GM23248 (cell line): ENCODE measurements at regions not wholly inside any gene's neighbourhood (a gene's known extent, or its start where the extent isn't known, plus 50 kb on each side); places are given as distances from the start of the nearest gene placed in this dataset.

Experiments
- DNase-seq: peaks from one replicate; pipeline ENCODE4 v3.0.0-alpha.2; 2015
- H2AFZ ChIP-seq: fragments of 200-600 bp; sonication (generic); 2 replicates; pipeline ENCODE4 v1.6.1; 2016; ENCODE audit warnings: antibody characterized with exemption
- H3F3A ChIP-seq: fragments of 200-600 bp; sonication (generic); 2 replicates; pipeline ENCODE4 v1.6.1; 2016; ENCODE audit warnings: mild to moderate bottlenecking, antibody characterized with exemption, mixed run types; ENCODE audit not compliant: insufficient read depth
- H3K27ac ChIP-seq: fragments of 200-600 bp; sonication (generic); 2 replicates; pipeline ENCODE4 v1.5.1; 2016; ENCODE audit warnings: mild to moderate bottlenecking
- H3K27me3 ChIP-seq: fragments of 200-600 bp; sonication (generic); replicated peaks from 2 replicates; pipeline ENCODE4 v1.6.1; 2016; ENCODE audit warnings: mild to moderate bottlenecking; ENCODE audit not compliant: insufficient read depth
- H3K36me3 ChIP-seq: fragments of 200-600 bp; sonication (generic); 2 replicates; pipeline ENCODE4 v1.6.1; 2016; ENCODE audit warnings: low read depth, mild to moderate bottlenecking
- H3K4me1 ChIP-seq: fragments of 200-600 bp; sonication (generic); 2 replicates; pipeline ENCODE4 v1.6.1; 2016; ENCODE audit warnings: mild to moderate bottlenecking; ENCODE audit not compliant: insufficient read depth
- H3K4me2 ChIP-seq: fragments of 200-600 bp; sonication (generic); one replicate; pipeline ENCODE4 v1.6.1; 2016; ENCODE audit warnings: mild to moderate bottlenecking; ENCODE audit not compliant: unreplicated experiment
- H3K4me3 ChIP-seq: fragments of 200-600 bp; sonication (generic); 2 replicates; pipeline ENCODE4 v1.5.1; 2016; ENCODE audit warnings: mild to moderate bottlenecking
- H3K79me2 ChIP-seq: fragments of 200-600 bp; sonication (generic); 2 replicates; pipeline ENCODE4 v1.6.1; 2016; ENCODE audit warnings: mild to moderate bottlenecking; ENCODE audit not compliant: insufficient read depth
- H3K9ac ChIP-seq: fragments of 200-600 bp; sonication (generic); 2 replicates; pipeline ENCODE4 v1.6.1; 2016; ENCODE audit warnings: mild to moderate bottlenecking
- H3K9me2 ChIP-seq: fragments of 200-600 bp; sonication (generic); 2 replicates; pipeline ENCODE4 v1.6.1; 2016; ENCODE audit warnings: mixed run types, mild to moderate bottlenecking, moderate library complexity; ENCODE audit not compliant: insufficient read depth
- H3K9me3 ChIP-seq: fragments of 200-600 bp; sonication (generic); one replicate; pipeline ENCODE4 v1.6.1; 2017; ENCODE audit warnings: low read depth
- H4K20me1 ChIP-seq: fragments of 200-600 bp; sonication (generic); 2 replicates; pipeline ENCODE4 v1.6.0; 2016; ENCODE audit not compliant: insufficient read depth
- EZH2 ChIP-seq: fragments of 200-600 bp; sonication (generic); IDR thresholded peaks from 2 replicates; pipeline ENCODE4 v1.6.1; 2018; ENCODE audit warnings: antibody characterized with exemption, mild to moderate bottlenecking; ENCODE audit not compliant: insufficient read depth, poor library complexity, severe bottlenecking
- EZH2phosphoT487 ChIP-seq: fragments of 200-600 bp; sonication (generic); IDR thresholded peaks from 2 replicates; pipeline ENCODE4 v1.6.1; 2018; ENCODE audit warnings: antibody characterized with exemption, moderate library complexity, mild to moderate bottlenecking, low read depth; ENCODE audit not compliant: insufficient read depth
- WGBS, 2 experiments: methylation state at CpG; one replicate each; pipeline ENCODE4 v1.1.6; 2015 to 2017; ENCODE audit warnings: low lambda C conversion rate in 2 of 2, low coverage in 1 of 2; ENCODE audit errors: missing lambda C conversion rate in 2 of 2; 5-methylcytosine and 5-hydroxymethylcytosine counted together
- in situ Hi-C: fragments of 300-500 bp; cut with MboI; formaldehyde crosslinking; loops from 2 replicates; pipeline ENCODE4 v1.15.0; 2020

DNA sequence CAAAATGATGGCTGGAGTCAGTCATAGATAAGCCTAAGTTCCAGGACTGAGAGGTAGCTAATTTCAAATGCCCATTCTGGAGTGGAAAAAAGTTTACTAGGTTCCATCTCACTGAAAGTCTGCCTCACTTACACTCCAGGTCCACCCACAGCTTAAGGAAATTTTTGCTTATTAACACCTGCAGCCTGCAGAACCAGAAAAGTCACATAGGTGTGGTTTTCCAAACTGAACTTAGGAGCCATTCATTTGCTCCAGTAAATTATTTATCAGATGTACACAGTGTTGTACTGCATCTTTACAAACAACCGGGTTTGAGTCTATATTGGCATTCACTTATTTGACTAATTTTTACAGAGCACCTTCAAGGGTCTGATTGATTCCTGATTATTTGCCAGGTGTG lies 157.4 kb upstream of the ARID2 start:
- WGBS, 2 experiments: 68 to 78% methylated on average over 1 of the region's 1 CpG
- no peaks in the 10 kb centered on the region for H3K79me2 ChIP-seq
- H3K27ac ChIP-seq: no peak overlapping the region
- no peak overlapping the region for H2AFZ ChIP-seq
- H3K9ac ChIP-seq: no peak overlapping the region
- H4K20me1 ChIP-seq: no peaks in the 10 kb centered on the region
- H3K9me2 ChIP-seq: no peaks in the 10 kb centered on the region
- no peak overlapping the region for H3K4me2 ChIP-seq
- in situ Hi-C loops: no loop called here
- no peaks in the 10 kb centered on the region for H3F3A ChIP-seq
- H3K27me3 ChIP-seq: peaks cover 7% of the 10 kb centered on the region; the same call in 1 of the 2 replicates
- no peaks in the 10 kb centered on the region for H3K9me3 ChIP-seq
- no peak overlapping the region for H3K4me3 ChIP-seq
- no peaks in the 10 kb centered on the region for H3K4me1 ChIP-seq
- no peaks in the 10 kb centered on the region for H3K36me3 ChIP-seq
- TF ChIP-seq EZH2 (no peak), EZH2phosphoT487 (no peak)
- DNase-seq: no peak

DNA sequence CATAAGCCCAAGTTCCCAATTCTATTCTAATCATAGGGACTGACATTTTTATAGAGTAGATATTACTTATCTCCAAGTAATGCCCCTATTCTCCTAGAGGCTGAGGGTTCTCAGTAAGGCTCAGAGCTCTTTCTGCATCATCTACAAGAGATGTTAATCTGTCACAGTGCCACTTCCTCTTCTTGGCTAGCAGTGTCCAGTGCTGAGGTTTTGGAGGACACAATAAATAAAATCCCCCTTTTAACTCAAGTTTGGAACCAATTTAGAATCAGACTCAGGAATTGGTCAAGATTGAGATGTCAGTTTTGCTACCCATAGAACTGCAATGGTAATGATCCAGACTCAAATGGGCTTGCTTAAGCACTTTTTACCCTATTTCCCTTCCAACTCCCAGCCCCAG lies 154.1 kb upstream of the ARID2 start:
- in situ Hi-C loops: no loop called here
- H3K9me2 ChIP-seq: no peaks in the 10 kb centered on the region

DNA sequence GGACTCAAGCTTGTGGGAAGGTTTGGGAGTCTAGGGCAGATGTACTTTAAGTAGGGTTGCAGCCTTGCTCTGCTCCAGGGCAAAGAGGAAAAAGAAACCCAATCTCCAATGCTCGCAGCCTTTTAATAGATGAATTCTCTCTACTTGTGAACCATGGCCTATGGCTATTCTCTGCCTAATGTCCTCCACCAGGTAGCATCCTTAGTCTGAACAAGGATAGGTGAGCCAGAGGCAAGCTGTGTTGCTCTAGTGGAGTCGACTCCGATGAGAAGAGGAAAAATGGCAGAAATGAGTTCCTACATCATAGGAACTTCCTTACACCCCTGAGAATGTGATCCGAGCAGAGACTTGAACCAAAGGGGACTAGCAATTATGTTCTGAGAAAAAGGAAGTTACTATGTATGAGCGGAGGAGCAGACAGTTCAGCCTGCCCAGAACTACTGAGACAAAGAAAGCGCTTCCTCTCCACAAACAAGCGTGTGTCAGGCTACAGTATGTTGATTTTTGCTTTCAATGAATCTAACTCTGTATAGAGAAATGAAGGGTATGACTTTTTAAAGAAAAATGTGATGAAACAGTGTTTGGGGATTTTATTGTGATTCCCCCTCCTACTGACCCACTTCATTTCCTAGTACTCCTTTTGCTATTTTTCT lies 153.6 kb upstream of the ARID2 start:
- no peak overlapping the region for H2AFZ ChIP-seq
- in situ Hi-C loops: no loop called here
- TF ChIP-seq EZH2: no peak
- no peak for TF ChIP-seq EZH2phosphoT487

More for the DNA sequence above, 154.1 kb upstream of the ARID2 start:
- no peak for DNase-seq
- Histone ChIP-seq H3K27ac (no peak overlapping the region), H3F3A (no peaks in the 10 kb centered on the region), H3K36me3 (no peaks in the 10 kb centered on the region), H3K27me3 (peaks cover 7% of the 10 kb centered on the region; the same call in 1 of the 2 replicates), H3K4me1 (no peaks in the 10 kb centered on the region), H4K20me1 (no peaks in the 10 kb centered on the region), H3K4me2 (no peak overlapping the region), H3K9me3 (no peaks in the 10 kb centered on the region), H3K79me2 (no peaks in the 10 kb centered on the region), H2AFZ (no peak overlapping the region), H3K9ac (no peak overlapping the region), H3K4me3 (no peak overlapping the region)
- TF ChIP-seq EZH2phosphoT487 (no peak), EZH2 (no peak)

DNA sequence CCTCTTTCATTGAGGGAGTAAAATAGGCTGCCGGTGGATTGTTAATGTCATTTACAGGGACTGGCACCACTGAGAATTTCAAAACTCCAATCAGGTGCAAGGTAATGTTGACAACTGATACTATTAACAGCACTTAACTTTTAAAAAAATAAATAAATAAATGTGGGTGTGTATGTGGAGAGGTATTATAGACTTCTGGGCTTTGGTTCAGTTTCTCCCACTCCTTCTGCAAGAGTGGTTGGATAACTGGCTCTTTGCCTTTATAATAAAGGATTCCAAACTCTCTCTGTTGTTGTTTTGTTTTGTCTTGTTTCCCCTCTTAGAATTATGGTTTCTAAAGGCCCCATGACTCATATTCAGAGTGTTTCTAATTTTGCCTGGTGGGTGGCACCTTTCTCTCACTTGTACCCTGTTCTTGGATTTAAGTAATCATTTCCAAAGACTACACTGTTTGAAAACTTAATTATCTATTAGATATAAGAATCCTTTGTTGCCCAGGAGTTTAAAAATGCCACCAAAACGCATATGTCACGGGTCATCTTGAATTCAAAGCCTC lies 151.6 kb upstream of the ARID2 start:
- TF ChIP-seq EZH2phosphoT487: no peak
- TF ChIP-seq EZH2: no peak
- H3K4me2 ChIP-seq: no peak overlapping the region
- H3K36me3 ChIP-seq: no peaks in the 10 kb centered on the region
- no peak overlapping the region for H3K4me3 ChIP-seq
- peak; percentile 3 for DNase-seq
- H3F3A ChIP-seq: no peaks in the 10 kb centered on the region
- H3K4me1 ChIP-seq: no peaks in the 10 kb centered on the region
- H4K20me1 ChIP-seq: no peaks in the 10 kb centered on the region
- no peaks in the 10 kb centered on the region for H3K9me3 ChIP-seq
- H3K9me2 ChIP-seq: 0 out of 2 replicates have a peak, but pooled peaks cover 2% of the 10 kb centered on the region
- no peak overlapping the region for H3K27ac ChIP-seq
- no peaks in the 10 kb centered on the region for H3K79me2 ChIP-seq
- 66 to 73% methylated on average over 3 of the region's 3 CpGs for WGBS, 2 experiments
- H2AFZ ChIP-seq: no peak overlapping the region
- H3K27me3 ChIP-seq: peaks cover 4% of the 10 kb centered on the region; the same call in 1 of the 2 replicates
- in situ Hi-C loops: no loop called here
- H3K9ac ChIP-seq: no peak overlapping the region

More for the DNA sequence above, 153.6 kb upstream of the ARID2 start:
- 68 to 69% methylated on average over 7 of the region's 7 CpGs for WGBS, 2 experiments
- no peak overlapping the region for H3K27ac ChIP-seq
- no peak overlapping the region for H3K4me2 ChIP-seq
- H3K36me3 ChIP-seq: no peaks in the 10 kb centered on the region
- H3K79me2 ChIP-seq: no peaks in the 10 kb centered on the region
- no peaks in the 10 kb centered on the region for H4K20me1 ChIP-seq
- no peaks in the 10 kb centered on the region for H3K9me3 ChIP-seq
- no peak overlapping the region for H3K9ac ChIP-seq
- H3K27me3 ChIP-seq: peaks cover 7% of the 10 kb centered on the region; the same call in 1 of the 2 replicates
- H3K9me2 ChIP-seq: 0 out of 2 replicates have a peak, but pooled peaks cover 1% of the 10 kb centered on the region
- H3K4me3 ChIP-seq: no peak overlapping the region
- no peak for DNase-seq
- H3K4me1 ChIP-seq: no peaks in the 10 kb centered on the region
- no peaks in the 10 kb centered on the region for H3F3A ChIP-seq
